ENCODE measurements at regions not wholly inside any gene's neighbourhood (a gene's known extent, or its start where the extent isn't known, plus 50 kb on each side); places are given as distances from the start of the nearest gene placed in this dataset.

- H3K36me3 ChIP-seq (replicated peaks in 1 of 2; ENCODE audit: control insufficient read depth in 1 of 2, insufficient read depth in 2 of 2, low read length in 2 of 2): no peaks in the 10 kb centered on the region
- intact Hi-C loops (cut with micrococcal nuclease): no loop called here
- H3K9me3 ChIP-seq (replicated peaks in 1 of 2; ENCODE audit: control insufficient read depth in 1 of 2, insufficient read depth in 1 of 2, low read length in 2 of 2): no peaks in the 10 kb centered on the region
- H3K27ac ChIP-seq (ENCODE audit: low read depth in 1 of 2, low read length in 2 of 2): no peak overlapping the region
- H3K79me2 ChIP-seq (ENCODE audit: insufficient read depth, low read length): no peaks in the 10 kb centered on the region
- no peaks in the 10 kb centered on the region for H3K36me3 Mint-ChIP-seq
- H4K20me1 ChIP-seq (ENCODE audit: insufficient read depth, low read length): no peaks in the 10 kb centered on the region
- no peak overlapping the region for H3K27ac Mint-ChIP-seq
- no peak overlapping the region for H3K4me3 ChIP-seq (replicated peaks in 1 of 3; ENCODE audit: low read depth in 2 of 3, low read length in 3 of 3)
- no peak overlapping the region for H2AFZ ChIP-seq (ENCODE audit: insufficient read depth, low read depth, low read length, poor library complexity, severe bottlenecking)
- H3K9me3 Mint-ChIP-seq: peaks cover 0 to 4% (median 0%) of the 10 kb centered on the region in 7 donors
- H3K4me1 ChIP-seq (ENCODE audit: control insufficient read depth in 1 of 2, insufficient read depth in 2 of 2, low read length in 2 of 2): no peaks in the 10 kb centered on the region
- peaks cover 0 to 2% (median 0%) of the 10 kb centered on the region in 3 donors for H3K27me3 Mint-ChIP-seq (ENCODE audit: low read depth in 3 of 3)
- TF ChIP-seq CTCF (IDR thresholded peaks at IDR 0.05): no peak
- DNase-seq: no peak
- no peak overlapping the region for H3K4me2 ChIP-seq (replicated peaks; ENCODE audit: extremely low read depth, low read length, poor library complexity, severe bottlenecking)
- no peaks in the 10 kb centered on the region for H3K27me3 ChIP-seq (ENCODE audit: control insufficient read depth in 2 of 2, insufficient read depth in 2 of 2, low read length in 2 of 2)
- H3K4me1 Mint-ChIP-seq: no peaks in the 10 kb centered on the region
- no peak overlapping the region for H3K4me3 Mint-ChIP-seq
- no peak overlapping the region for H3K9ac ChIP-seq (ENCODE audit: insufficient read depth, low read length, poor library complexity, severe bottlenecking)
- WGBS (ENCODE audit: insufficient coverage): 90% methylated on average over 2 of the region's 4 CpGs
Observed at GRCh38 chr14:82897469-82898308, 1364.0 kb upstream of the SEL1L start.

- H3K79me2 ChIP-seq (ENCODE audit: insufficient read depth, low read length): no peaks in the 10 kb centered on the region
- H2AFZ ChIP-seq (ENCODE audit: insufficient read depth, low read depth, low read length, poor library complexity, severe bottlenecking): no peak overlapping the region
- Mint-ChIP-seq H3K9me3 (peaks cover 0 to 7% (median 2%) of the 10 kb centered on the region in 7 donors), H3K4me3 (no peak overlapping the region), H3K36me3 (no peaks in the 10 kb centered on the region), H3K4me1 (no peaks in the 10 kb centered on the region), H3K27ac (no peak overlapping the region), H3K27me3 (ENCODE audit: low read depth in 3 of 3) (no peaks in the 10 kb centered on the region)
- DNase-seq: no peak
- WGBS (ENCODE audit: insufficient coverage): 92% methylated on average over 1 of the region's 2 CpGs
- intact Hi-C loops (cut with micrococcal nuclease): no loop called here
- no peak overlapping the region for H3K4me3 ChIP-seq (replicated peaks in 1 of 3; ENCODE audit: low read depth in 2 of 3, low read length in 3 of 3)
- H3K27ac ChIP-seq (ENCODE audit: low read depth in 1 of 2, low read length in 2 of 2): no peak overlapping the region
- no peaks in the 10 kb centered on the region for H3K9me3 ChIP-seq (replicated peaks in 1 of 2; ENCODE audit: control insufficient read depth in 1 of 2, insufficient read depth in 1 of 2, low read length in 2 of 2)
- H3K9ac ChIP-seq (ENCODE audit: insufficient read depth, low read length, poor library complexity, severe bottlenecking): no peak overlapping the region
- no peaks in the 10 kb centered on the region for H3K4me1 ChIP-seq (ENCODE audit: control insufficient read depth in 1 of 2, insufficient read depth in 2 of 2, low read length in 2 of 2)
- H3K27me3 ChIP-seq (ENCODE audit: control insufficient read depth in 2 of 2, insufficient read depth in 2 of 2, low read length in 2 of 2): no peaks in the 10 kb centered on the region
- H3K4me2 ChIP-seq (replicated peaks; ENCODE audit: extremely low read depth, low read length, poor library complexity, severe bottlenecking): no peak overlapping the region
- no peaks in the 10 kb centered on the region for H4K20me1 ChIP-seq (ENCODE audit: insufficient read depth, low read length)
- H3K36me3 ChIP-seq (replicated peaks in 1 of 2; ENCODE audit: control insufficient read depth in 1 of 2, insufficient read depth in 2 of 2, low read length in 2 of 2): no peaks in the 10 kb centered on the region
- no peak for TF ChIP-seq CTCF (IDR thresholded peaks at IDR 0.05)
Observed at GRCh38 chr14:82905762-82906161, 1372.1 kb upstream of the SEL1L start.

Data from CD14-positive monocyte (primary cell).